GDM1 (cell line): ENCODE measurements at regions not wholly inside any gene's neighbourhood (a gene's known extent, or its start where the extent isn't known, plus 50 kb on each side); places are given as distances from the start of the nearest gene placed in this dataset.

Source experiments
- DNase-seq: peaks from one replicate; lab custom pipeline; 2025; lab: John Stamatoyannopoulos, UW

DNA sequence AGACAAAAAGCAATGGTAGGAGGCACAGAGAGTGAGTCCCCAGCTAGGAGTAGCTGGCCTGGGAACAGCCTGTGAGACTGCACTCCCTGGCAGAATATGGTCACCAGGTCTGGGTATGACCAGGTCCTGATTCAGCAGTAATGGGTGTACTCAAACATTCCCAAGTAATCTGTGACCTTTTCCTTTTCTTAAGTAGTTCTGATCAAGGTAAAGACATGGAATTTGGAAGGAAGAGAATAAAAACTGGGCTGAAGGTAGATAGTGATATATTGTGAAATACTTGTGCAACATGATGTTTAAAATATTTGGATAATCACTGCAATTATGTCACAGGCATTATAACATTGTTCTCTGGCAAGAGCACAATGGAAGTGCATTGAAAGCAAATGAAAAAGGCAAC, 147.2 kb upstream of the DPYD start:
- no peak for DNase-seq

DNA sequence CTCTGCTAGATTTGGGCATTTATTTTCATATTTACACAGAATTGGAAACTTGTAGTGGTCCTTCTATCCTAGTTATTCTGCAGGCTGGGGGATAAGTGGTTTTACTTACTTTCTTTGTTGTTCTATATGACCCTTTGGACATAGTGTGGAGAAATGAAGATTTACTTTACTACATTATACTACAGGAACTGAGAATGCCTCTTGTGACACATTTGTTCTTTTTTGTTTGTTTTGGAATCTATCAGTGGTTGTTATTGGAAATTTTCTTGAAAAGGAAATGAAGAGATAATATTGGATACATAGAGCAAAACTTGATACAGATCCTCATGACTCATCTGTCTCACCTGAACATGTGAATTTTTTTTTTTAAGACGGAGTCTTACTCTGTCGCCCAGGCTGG, 146.1 kb upstream of the DPYD start:
- no peak for DNase-seq

DNA sequence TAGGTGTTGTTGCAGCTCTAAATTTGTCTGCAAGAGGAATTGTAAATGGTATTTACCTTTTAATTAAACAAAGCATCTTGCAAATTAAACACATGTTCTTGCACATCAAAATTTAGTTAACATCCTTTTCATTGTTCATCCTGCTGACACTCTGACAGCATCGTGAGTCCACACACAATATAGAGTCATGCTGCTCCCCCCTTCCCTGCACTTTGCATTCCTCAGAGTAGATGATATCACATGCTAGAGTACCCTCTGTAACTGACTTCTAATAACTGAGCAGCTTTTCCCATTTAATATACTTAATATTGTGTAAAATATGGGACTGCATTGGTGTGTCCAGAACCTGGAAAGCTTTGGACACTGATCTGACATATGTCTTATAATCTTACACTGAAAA, 138.8 kb upstream of the DPYD start:
- no peak for DNase-seq

DNA sequence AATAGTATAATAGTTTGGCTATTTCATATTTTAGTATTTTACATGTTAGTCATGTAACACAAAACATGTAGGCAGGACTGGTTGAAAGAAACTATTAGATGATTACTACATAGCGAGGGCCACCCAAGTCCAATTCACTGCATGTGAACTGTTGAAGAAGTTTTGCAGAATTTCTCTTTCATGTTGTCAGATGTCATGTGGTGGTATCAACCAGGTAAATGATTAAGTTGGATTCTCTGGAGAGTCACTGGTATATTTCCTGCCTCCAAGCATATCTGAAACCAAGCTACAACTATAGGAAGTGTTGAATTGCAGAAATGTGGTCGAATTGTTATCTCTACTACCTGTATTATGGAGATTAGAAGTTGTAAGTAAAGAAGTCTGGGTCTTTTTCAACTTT, 137.8 kb upstream of the DPYD start:
- DNase-seq, result no peak

DNA sequence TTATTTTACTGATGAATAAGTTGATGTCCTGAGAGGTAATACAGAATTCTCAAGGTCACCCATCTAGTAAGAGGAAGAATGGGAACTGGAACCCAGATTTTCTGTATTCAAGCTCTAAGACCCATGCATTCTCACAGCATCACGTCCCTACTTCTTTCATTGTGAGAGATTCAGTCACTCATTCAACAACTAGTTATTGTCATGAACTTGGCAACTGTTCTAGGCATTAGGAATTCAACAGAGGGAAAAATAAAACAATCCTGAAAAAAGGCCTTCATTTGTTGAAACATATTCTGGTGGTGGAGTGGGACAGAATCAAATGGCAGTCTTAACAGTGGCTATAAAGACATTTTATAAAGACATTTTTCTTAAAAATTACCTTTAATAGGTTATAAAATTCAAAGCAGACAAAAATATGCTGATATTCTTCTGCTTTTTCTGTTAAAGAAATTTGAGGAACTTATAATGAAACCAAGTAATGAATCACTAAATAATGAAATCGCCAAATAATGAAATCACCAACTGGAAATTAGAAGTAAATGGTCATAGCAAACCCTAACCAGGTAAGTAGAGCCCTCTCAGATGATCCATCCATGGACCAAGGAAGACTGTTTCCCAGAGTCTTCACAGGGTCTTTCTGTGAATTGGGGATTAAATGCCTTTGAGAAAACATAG, 136.5 kb upstream of the DPYD start:
- DNase-seq, result no peak

DNA sequence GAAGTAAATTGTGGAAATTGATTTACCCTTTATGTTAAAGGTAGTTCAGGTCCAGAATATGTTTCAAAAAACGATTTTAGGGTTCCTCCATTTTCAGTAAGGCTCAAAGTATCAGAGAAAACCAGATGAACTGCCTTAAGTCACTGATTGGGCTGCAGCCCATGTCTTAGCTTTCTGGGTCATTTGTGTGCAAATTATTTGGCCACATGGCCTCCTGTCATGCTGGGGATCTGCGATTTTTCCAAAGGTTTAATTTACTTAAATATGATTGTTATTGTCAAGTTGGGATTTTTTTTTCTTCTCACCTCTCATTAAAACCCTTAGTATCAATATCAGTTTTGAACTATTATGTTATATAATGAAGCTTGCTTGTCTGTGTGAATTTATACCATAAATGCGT, 135.9 kb upstream of the DPYD start:
- DNase-seq, result no peak

DNA sequence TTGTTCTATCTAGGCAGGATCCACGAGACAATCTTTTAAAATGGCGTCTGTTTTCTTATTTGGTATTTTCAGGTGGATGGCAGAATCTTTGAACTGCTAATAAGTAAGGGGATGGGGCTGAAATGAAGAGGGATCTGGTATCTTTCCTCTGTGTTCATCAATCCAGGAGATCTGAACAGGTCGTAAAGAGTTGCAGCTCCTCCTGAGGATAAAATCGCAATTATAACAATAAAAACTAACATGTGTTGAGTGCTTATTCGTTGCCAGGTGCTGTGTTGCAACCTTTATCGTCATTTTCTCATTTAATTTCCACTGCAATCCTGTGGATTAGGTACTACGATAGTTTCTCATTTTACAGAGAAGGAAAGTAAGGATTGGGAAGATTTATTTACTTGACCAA, 134.6 kb upstream of the DPYD start:
- no peak for DNase-seq

DNA sequence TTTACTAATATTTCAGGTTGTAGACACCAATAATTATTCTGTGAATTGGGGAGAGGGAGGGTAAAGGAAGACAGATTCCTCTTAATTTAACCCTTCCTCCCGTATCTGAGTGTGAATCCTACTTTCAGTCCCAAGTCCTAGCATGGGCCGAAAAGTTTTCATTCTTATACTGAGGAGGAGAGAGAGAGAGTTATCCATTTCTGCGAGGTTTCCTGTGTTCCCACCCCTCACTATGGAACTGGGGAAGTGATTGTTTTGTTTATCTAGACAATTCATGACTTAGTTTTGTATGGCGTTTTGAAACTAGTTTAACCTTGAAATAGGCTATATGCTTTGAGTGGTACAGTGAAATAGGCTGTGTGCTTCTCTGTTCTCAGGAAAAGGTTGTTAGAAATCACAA, 134.0 kb upstream of the DPYD start:
- no peak for DNase-seq

DNA sequence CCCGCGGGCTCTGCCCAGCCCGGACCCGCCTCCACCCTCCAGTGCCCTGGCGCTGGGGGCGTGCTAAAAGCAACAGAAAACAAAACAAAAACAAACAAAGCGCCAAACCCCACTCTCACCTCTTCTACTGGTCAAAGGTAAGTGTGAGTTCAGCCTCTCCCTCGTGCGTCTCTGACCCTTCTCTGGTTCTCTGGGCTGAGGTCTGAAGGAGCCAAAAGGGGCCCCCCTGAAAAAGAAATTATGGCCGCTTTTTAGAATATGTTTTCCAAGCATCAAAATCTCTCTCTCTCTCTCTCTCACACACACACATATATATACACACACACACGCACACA, 133.5 kb upstream of the DPYD start:
- DNase-seq, result no peak

DNA sequence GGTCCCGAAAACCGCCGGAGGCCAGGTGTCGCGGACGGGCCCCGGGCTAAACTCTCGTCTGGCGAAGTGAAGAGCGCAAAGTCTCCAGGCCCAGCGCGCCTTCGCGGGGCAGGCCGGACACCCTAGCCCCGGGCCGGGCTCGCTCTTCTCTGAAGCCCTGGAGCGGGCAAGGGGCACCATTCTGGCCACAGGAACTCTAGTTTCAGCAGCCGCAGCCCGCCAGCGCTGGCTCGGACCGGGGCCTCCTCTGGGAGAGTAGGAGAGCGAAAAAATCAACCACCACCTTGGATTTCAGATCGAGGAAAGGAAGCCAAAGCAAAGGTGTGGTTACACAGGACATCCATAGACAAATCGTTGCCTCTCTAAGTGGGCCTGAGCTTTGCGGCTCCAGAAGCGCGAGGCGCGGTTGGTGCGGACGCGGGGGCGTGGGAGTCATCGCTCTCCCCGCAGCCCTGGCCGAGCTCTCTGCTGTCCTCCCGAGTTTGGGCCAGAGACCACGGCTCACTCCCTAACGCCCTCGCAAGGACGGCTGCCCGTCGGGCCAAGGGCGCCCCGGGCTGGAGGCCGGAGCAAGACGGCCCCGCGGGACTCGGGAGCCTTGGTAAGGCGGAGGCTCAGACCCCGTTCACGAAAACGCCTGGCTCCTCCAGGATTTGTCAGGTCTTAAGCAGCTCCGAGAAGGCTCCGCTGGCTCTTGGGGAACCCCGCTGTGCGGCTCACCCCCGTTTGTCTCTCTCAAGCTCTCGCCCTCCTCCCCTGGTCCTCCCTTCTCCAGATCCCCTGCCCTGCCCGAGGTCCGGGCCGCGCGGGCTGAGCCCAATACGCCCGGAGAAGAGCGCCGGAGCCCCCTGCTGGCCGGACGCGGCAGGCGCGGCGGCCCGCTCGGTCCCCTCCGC, 132.9 kb upstream of the DPYD start:
- DNase-seq, result peak; percentile 37

DNA sequence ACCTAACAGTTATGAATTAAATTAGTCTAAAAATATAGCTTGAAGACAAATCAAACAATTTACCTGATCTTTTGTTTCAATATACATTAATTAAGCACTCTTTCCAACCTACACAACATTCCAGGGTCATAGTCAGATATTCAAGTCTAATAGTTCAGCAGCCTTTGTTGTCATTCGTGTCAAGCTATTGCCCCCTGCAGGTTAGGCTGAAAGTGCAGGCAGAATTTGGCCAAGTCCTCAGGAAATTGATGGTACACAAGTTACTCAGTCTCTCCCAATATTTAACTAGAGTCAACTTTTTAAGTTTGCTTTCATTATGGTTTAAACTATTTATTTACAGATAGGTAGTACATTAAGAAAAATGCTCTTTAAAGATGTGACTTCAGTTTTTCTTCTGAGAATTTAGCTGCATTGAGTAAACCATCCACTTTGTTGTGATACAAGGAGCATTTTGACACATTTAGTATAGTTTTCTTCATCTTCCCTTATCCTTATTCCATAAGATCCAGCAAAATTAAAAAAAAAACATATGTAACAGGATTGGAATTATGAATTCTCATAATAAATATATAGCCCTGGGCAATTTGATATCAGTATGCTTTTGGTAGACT, 130.3 kb upstream of the DPYD start:
- peak; percentile 35 for DNase-seq

DNA sequence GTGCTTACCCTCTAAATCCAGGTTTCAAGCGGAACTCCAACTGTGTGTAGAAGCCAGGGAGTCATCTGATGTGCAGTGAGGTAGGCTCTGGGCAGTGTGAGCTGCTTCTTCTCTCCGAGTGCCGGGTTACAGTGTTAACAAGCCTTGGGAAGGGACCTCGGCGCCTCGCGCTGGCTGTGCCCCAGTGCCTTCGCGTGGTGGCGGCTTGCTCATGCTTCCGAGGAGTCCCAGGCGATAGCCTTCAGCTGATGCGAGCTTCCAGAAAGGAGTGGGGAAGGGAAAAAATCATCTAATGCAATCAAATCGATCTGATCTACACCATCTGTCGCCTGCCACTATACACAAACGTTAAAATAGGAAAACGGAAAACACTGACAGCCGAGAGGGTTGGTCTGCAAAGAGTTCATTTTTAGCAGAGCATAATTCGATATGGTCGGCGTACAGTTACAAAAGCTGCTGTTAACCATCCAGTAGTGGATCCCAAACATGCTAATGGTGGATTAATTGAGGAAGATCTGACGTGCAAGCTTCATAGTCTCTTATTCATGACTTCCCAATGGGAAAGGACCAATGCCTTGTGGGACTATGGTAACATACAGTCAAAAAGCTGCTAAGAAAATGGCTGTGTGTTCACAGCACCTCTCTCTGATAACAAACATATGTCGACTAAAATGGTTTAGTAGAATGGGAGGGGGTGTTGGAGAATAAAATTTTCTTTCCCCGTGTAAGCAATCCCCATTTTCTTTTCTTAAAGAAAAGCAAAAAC, 128.7 kb upstream of the DPYD start:
- no peak for DNase-seq

DNA sequence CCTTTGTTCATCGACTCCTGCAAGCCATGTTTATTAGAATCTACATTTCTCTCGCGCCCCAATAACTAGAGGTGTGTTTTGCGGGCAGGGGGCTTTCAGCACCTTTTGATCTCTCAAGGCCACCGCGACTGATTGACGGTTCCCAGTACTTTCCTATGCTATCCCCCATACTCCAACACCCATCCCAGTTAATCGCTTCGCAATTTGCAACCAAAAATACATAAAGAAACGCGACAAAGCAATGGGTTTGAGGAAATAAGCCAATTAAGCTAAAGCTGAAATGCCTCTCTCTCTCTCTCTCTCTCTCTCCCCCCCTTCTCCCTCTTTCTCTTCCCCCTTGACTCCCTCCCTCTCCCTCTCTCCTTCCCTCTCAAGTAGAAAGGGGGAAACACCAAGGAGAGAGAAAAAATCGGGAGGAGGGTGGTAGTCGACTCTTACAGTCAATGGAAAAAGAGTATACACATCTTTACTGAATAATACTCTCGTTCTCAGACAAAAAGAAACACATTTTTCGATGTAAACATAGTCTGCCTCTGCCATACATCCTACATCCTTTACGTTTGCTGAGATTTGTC, 128.0 kb upstream of the DPYD start:
- no peak for DNase-seq

DNA sequence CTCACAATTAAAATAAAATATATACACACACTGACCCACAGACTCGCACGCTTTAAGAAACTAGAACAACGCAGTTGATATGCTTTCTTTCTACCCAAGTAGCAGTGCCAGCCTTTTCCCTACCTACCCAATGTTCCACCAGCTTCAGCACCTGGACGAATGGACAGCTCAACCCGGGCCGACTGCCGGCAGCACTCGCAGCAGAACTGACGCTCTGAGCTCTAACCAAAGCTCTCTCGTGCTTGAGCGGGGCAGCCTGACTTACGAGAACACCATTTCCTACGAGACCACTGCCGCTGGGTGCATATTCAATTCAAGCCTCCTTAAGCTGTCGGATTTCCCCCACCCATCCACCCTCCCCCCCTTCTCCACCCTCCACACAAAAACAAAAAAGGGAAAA, 127.4 kb upstream of the DPYD start:
- peak; percentile 69 for DNase-seq

DNA sequence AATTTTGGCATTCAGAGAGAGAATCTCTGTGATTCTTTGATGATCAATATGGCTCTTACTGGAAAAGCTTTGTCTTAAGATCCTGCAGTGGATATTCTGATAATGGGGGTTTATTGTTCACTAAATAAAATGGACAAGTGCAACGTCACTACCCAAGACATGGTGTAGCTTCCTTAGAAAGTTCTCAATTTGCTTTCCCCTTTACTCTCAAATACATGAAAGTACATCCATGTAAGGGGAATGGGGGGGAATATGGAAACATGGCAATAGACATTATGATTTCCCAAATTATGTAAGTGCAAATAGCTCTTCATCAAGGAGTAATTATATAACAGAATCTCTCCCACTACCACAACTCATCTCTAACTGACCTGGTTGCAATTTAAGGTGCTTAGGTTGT, 126.3 kb upstream of the DPYD start:
- no peak for DNase-seq

DNA sequence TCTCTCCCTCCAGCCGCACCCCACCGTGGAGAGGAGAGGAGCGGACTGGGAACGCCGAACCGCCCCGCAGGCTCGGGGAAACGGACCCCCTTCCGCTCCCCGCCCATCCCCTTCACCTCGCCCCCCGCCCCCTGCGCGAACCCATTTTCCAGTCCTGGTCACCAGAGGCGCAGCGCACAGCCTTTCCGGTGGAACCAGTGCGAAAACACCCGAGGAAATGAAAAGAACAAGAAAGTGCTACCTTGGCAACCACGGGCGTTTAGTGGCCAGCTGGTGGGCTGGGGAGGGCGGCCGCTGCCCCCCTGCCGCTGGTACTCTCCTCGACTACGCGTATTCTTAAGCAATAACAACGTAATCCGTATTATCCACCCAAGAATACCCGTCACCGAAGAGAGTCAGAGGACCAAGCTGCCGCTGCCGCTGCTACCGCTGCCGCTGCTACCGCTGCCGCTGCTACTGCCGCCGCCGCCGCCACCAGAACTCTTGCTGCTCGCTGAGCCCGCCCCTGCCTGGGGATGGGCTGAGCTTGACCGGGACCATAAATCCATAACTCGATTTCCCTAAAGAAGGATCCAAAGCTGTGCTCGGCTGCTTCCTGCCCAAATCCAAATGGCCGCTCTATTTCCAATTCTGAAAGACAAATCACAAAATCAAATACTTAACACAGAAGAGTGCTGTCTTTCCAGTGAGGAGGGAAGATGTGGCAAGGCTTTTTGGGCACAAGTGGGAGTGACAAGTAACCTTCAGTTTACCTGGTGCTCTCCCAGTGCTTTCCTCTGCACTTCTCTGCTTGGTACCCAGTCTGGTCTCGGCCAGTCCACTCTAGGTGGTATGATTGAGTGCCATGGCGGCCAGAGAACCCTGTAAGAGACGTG, 125.2 kb upstream of the DPYD start:
- DNase-seq, result no peak

DNA sequence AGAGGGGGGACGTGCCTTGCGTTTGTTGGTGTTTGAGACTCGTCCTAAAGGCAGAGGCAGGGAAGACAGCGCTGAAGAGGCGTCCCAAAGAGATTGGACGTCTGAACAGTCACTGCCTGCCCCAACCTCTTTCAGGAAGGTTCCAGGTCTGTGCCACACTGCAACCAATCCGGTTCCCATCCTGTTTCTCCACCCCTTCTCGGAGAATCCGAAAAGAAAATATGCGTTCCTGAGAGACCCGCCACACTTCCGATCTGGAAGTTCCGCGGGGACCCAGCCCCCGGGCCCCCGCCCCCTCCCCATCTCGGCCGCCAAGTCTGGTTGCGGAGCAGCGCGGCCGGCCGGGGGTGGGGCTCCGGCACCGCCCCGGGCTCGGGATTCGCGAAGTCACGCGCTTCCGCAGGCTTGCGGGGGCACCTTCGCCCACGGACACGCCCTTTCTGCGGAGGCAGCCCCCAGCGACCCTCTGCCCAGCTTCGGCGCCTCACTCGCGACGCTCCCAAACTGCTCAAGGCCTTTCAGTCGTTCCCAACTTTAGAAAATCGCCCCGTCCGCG, 124.5 kb upstream of the DPYD start:
- DNase-seq, result no peak

DNA sequence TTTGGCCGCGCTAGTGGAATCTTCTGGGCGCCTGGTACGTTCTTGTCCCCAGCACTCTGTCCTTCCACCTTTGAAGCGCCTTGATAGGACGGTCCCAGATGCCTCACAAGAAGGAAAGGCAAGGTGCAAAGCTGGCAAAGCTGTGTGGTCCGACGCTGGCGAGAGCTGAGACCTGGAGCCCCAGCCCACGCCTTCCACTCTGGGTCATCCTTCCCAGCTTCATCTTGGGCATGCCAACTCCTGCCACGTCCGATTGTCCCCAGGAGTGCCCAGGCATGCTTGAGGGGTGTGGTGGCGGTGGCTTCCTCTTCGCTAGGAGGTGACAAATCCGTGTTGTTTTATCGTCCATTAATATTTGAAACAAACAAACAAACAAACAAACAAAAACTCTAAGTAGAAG, 123.9 kb upstream of the DPYD start:
- no peak for DNase-seq

DNA sequence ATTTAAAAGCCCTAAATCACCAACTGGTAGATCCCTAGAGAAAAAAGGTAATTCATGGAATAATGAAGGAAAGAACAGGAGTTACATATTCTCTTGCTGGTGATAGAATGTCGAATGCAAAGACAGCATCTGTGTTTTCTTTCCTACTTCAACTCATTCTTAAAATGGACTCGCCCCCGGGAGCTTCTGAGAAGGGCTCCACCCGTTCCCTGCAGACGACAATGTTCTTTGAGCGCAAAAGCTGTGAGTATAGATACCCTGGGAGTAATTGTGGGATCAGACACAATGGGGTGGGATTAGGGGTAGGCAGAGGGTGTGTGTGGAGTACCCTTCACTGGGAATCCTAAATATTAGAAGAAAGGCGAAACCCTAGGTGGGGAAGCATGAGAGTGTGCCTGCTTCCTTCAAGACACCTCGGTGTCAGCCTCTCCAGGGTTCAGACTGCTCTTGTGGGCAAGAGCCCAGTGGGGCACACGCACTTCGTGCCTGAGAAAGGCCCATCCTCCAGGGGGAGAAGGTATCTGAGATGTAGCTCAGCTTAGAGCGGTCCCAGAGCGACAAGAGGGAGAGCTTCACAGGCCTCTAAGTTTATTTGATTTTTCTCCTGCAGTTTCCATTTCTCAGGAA, 123.3 kb upstream of the DPYD start:
- no peak for DNase-seq

DNA sequence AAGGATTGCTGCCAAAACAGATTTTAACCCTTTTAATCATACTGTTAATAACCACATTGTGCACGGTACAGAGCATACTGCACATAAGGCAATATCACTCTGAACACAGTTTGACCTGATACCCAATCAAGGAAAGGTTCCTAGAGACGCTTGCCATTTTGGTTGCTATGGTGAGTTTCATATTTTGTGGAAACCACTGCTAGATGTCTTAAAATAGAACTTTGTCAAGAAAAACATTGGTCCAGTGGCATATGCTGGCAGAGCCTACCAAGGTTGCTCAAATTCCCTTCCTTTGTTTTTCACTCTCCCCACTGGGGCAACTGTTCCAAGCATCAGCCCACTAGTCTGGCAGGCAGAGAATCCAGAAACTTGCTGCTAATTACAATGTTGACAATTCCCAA, 114.8 kb upstream of the DPYD start:
- DNase-seq, result no peak

DNA sequence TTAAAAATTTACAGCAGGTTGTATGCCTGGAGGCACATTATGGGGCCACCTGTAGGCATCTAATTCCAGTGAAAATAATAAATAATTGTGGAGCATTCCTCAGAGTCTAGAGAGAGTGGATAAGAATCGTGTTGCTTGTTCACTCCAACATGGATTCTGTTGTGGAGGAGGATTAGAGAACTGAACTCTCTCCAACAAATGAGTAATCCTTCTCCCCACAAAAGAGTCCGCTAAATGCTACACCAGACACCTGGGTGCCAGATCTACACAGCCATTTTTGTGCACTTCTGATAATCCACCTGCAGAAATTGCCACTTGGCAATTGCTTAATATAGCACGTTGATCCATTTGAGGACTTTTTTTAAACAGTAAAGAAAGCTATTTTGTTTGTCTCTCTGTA, 113.7 kb upstream of the DPYD start:
- no peak for DNase-seq
